ENCODE measurements at regions not wholly inside any gene's neighbourhood (a gene's known extent, or its start where the extent isn't known, plus 50 kb on each side); places are given as distances from the start of the nearest gene placed in this dataset.

GRCh38 chr12:111173391-111173790, 195.5 kb downstream of the PHETA1 start:
- DNase-seq: no peak

- no peak for DNase-seq
Observed at GRCh38 chr12:111172786-111173185, 196.1 kb downstream of the PHETA1 start.

- DNase-seq: no peak
Observed at GRCh38 chr12:111171832-111172231, 197.1 kb downstream of the PHETA1 start.

- no peak for DNase-seq
Observed at GRCh38 chr12:111171345-111171744, 197.6 kb downstream of the PHETA1 start.

GRCh38 chr12:111170543-111170942, 198.4 kb downstream of the PHETA1 start:
- DNase-seq: no peak

GRCh38 chr12:111169456-111169855, 199.4 kb downstream of the PHETA1 start:
- DNase-seq: no peak

GRCh38 chr12:111169032-111169431, 199.9 kb downstream of the PHETA1 start:
- no peak for DNase-seq

GRCh38 chr12:111168009-111168900, 200.6 kb downstream of the PHETA1 start:
- DNase-seq: no peak

- DNase-seq: no peak
Observed at GRCh38 chr12:111166779-111167540, 201.9 kb downstream of the PHETA1 start.

- no peak for DNase-seq
Observed at GRCh38 chr12:111164833-111165525, 203.9 kb downstream of the PHETA1 start.

GRCh38 chr12:111163422-111163821, 205.5 kb downstream of the PHETA1 start:
- DNase-seq: no peak

- no peak for DNase-seq
Observed at GRCh38 chr12:111161898-111162297, 207.0 kb downstream of the PHETA1 start.

- no peak for DNase-seq
Observed at GRCh38 chr12:111160350-111161241, 208.3 kb downstream of the PHETA1 start.

GRCh38 chr12:111158992-111159391, 209.9 kb downstream of the PHETA1 start:
- no peak for DNase-seq

- DNase-seq: no peak
Observed at GRCh38 chr12:111157486-111157885, 211.4 kb downstream of the PHETA1 start.

GRCh38 chr12:111156304-111156703, 212.6 kb downstream of the PHETA1 start:
- no peak for DNase-seq

- no peak for DNase-seq
Observed at GRCh38 chr12:111155521-111155920, 213.4 kb downstream of the PHETA1 start.

- DNase-seq: no peak
Observed at GRCh38 chr12:111155020-111155419, 213.9 kb downstream of the PHETA1 start.

GRCh38 chr12:111154147-111154834, 214.6 kb downstream of the PHETA1 start:
- no peak for DNase-seq

- no peak for DNase-seq
Observed at GRCh38 chr12:111152561-111152960, 216.3 kb downstream of the PHETA1 start.

Measured in stimulated activated CD8-positive, alpha-beta memory T cell treated with anti-CD3 and anti-CD28 coated beads, Interleukin-4, amount 100 ng/mL, for 48 hours (primary cell).